ENCODE measurements at regions not wholly inside any gene's neighbourhood (a gene's known extent, or its start where the extent isn't known, plus 50 kb on each side); places are given as distances from the start of the nearest gene placed in this dataset.

DNA sequence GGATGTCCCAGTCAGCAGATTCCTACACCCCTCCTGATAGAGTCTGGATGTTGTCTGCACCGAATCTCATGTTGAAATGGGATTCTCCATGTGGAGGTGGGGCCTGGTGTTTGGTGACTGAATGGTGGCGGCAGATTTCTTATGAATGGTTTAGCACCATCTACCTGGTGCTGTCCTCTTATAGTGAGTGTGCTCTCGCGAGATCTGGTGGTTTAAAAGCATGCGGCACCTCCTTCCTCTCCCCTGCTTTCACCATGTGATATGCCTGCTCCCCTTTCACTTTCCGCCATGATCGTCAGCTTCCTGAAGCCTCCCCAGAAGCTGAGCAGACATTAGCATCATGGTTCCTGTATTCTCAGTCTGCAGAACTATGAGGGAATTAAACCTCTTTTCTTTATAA is 135.2 kb upstream of the SLC6A11 start:
- TF ChIP-seq CTCF (IDR thresholded peaks at IDR 0.05; ENCODE audit: borderline replicate concordance, extremely low read depth, low read length, poor library complexity, severe bottlenecking): no peak
- TF ChIP-seq EZH2 (IDR thresholded peaks at IDR 0.05; ENCODE audit: borderline replicate concordance, low read depth, low read length, severe bottlenecking): no peak
